T-helper 1 cell treated with Interleukin-12 subunit alpha and Interleukin-12 subunit beta and Interleukin-4 antibody, amounts not matched to agents 30 μg/mL and 1 μg/mL, for 36 hours (primary cell): ENCODE measurements at regions not wholly inside any gene's neighbourhood (a gene's known extent, or its start where the extent isn't known, plus 50 kb on each side); places are given as distances from the start of the nearest gene placed in this dataset.
"Not testable (repeated sequence)": the region's sequence is repeated elsewhere in the genome, so short reads cannot be mapped to it uniquely, and the experiment has no call there.

Experiments
- H3K27ac Mint-ChIP-seq: one replicate; pipeline ENCODE4 v1.8.0; 2021; ENCODE audit warnings: mild to moderate bottlenecking, mixed read lengths
- H3K27me3 Mint-ChIP-seq: one replicate; pipeline ENCODE4 v1.8.0; 2021; ENCODE audit warnings: low read depth, mixed read lengths
- H3K36me3 Mint-ChIP-seq: one replicate; pipeline ENCODE4 v1.8.0; 2021; ENCODE audit warnings: low read depth, mixed read lengths
- H3K4me1 Mint-ChIP-seq: one replicate; pipeline ENCODE4 v1.8.0; 2021; ENCODE audit warnings: low read depth, mixed read lengths
- H3K4me3 Mint-ChIP-seq: one replicate; pipeline ENCODE4 v1.8.0; 2021; ENCODE audit warnings: mild to moderate bottlenecking, moderate library complexity, mixed read lengths
- H3K9me3 Mint-ChIP-seq: one replicate; pipeline ENCODE4 v1.8.0; 2021; ENCODE audit warnings: mixed read lengths

DNA sequence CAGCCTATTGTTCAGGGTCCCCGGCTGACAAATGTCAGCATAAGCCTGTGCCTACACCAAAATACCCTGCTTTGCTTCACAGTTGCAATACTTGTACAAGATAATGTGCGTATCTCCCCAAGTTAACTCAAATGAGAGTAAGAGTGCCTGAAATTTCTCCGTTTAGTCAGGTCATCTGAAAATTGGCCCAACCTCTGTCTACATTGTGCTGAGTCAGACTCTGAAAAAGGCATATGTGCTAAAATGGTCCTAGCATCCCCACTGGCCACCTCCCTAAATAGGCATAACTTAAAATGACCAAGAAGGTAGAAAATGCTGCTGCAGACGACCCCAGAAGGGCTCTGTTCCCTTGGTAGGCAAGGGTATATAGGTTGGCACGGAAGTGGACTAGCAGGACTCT is 1653.8 kb upstream of the DDX18 start:
- Mint-ChIP-seq H3K4me1 (no peaks in the 10 kb centered on the region), H3K4me3 (no peak overlapping the region), H3K27me3 (no peaks in the 10 kb centered on the region), H3K27ac (no peak overlapping the region), H3K9me3 (peaks cover 57% of the 10 kb centered on the region), H3K36me3 (no peaks in the 10 kb centered on the region)

- H3K4me1 Mint-ChIP-seq = no peaks in the 10 kb centered on the region
- no peak overlapping the region for H3K27ac Mint-ChIP-seq
- no peak overlapping the region for H3K4me3 Mint-ChIP-seq
- no peaks in the 10 kb centered on the region for H3K36me3 Mint-ChIP-seq
- H3K27me3 Mint-ChIP-seq = no peaks in the 10 kb centered on the region
- H3K9me3 Mint-ChIP-seq = peaks cover 49% of the 10 kb centered on the region
Observed at GRCh38 chr2:116162395-116162794, 1652.1 kb upstream of the DDX18 start.

GRCh38 chr2:116167107-116167506 is 1647.4 kb upstream of the DDX18 start:
- Mint-ChIP-seq H3K36me3 (no peaks in the 10 kb centered on the region), H3K9me3 (peaks cover 47% of the 10 kb centered on the region), H3K27me3 (no peaks in the 10 kb centered on the region)

DNA sequence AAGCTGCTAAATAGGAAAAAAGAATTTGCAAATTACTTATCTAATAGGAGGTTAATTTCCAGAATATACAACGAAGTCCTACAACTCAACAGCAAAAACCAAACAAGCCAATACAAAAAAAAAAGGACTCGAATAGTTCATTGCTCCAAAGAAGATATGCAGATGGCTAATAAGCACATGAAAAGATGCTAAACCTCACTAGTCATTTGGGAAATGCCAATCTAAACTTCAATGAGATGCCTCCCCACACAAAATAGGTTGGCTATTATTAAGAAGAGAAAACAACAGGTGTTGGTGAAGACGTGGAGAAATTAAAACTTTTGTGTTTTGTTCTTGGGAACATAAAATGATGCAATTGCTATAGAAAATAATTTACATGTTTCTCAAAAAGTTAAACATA is 1634.4 kb upstream of the DDX18 start:
- H3K9me3 Mint-ChIP-seq = peaks cover 19% of the 10 kb centered on the region
- no peaks in the 10 kb centered on the region for H3K27me3 Mint-ChIP-seq
- H3K4me3 Mint-ChIP-seq = no peak overlapping the region
- H3K4me1 Mint-ChIP-seq = no peaks in the 10 kb centered on the region
- no peaks in the 10 kb centered on the region for H3K36me3 Mint-ChIP-seq
- no peak overlapping the region for H3K27ac Mint-ChIP-seq

More at GRCh38 chr2:116167107-116167506, 1647.4 kb upstream of the DDX18 start:
- Mint-ChIP-seq H3K27ac (no peak overlapping the region), H3K4me3 (no peak overlapping the region), H3K4me1 (no peaks in the 10 kb centered on the region)

DNA sequence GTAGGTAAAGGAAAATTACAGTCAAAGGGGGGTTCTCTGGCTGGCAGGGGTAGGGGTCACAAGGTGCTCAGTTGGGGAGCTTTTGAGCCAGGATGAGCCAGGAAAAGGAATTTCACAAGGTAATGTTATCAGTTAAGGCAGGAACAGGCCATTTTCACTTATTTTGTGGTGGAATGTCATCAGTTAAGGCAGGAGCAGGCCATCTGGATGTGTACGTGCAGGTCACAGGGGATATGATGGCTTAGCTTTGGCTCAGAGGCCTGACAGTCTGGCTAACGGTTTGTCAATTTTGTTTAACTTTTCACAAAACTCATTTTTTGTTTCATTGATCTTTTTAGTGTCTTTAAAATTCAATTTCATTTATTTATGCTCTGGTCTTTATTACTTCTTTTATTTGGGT is 1623.8 kb upstream of the DDX18 start:
- H3K27ac Mint-ChIP-seq, H3K4me3 Mint-ChIP-seq, H3K4me1 Mint-ChIP-seq, H3K36me3 Mint-ChIP-seq, H3K27me3 Mint-ChIP-seq: not testable (repeated sequence)
- H3K9me3 Mint-ChIP-seq = peaks cover 37% of the 10 kb centered on the region

DNA sequence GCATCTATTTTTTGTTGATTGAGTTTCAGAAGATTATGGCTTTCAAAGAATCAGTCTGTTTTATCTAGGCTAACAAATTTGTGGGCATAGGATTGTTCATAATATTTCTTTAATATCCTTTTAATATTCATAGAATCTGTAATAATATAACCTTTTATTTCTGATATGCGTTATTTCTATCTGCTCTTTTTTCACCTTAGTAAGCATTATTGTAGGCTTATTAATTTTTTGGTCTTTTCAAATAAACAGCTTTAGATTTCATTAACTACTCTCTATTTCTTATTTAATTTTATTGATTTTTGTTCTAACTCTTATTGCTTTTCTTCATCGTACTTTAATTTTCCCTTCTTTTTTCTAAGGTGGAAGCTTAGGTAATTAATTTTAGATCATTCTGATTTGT is 1614.4 kb upstream of the DDX18 start:
- H3K27ac Mint-ChIP-seq = no peak overlapping the region
- no peaks in the 10 kb centered on the region for H3K27me3 Mint-ChIP-seq
- no peaks in the 10 kb centered on the region for H3K36me3 Mint-ChIP-seq
- no peak overlapping the region for H3K4me3 Mint-ChIP-seq
- H3K4me1 Mint-ChIP-seq = no peaks in the 10 kb centered on the region
- H3K9me3 Mint-ChIP-seq = peaks cover 30% of the 10 kb centered on the region

- Mint-ChIP-seq H3K27me3 (no peaks in the 10 kb centered on the region), H3K9me3 (peaks cover 15% of the 10 kb centered on the region), H3K4me3 (no peak overlapping the region), H3K36me3 (no peaks in the 10 kb centered on the region), H3K4me1 (no peaks in the 10 kb centered on the region), H3K27ac (no peak overlapping the region)
Observed at GRCh38 chr2:116211719-116212118, 1602.8 kb upstream of the DDX18 start.

- Mint-ChIP-seq H3K4me1 (no peaks in the 10 kb centered on the region), H3K27ac (no peak overlapping the region), H3K27me3 (no peaks in the 10 kb centered on the region), H3K4me3 (no peak overlapping the region), H3K36me3 (no peaks in the 10 kb centered on the region), H3K9me3 (peaks cover 25% of the 10 kb centered on the region)
Observed at GRCh38 chr2:116222793-116223192, 1591.7 kb upstream of the DDX18 start.

- H3K27me3 Mint-ChIP-seq = no peaks in the 10 kb centered on the region
- H3K27ac Mint-ChIP-seq = no peak overlapping the region
- H3K4me3 Mint-ChIP-seq = no peak overlapping the region
- no peaks in the 10 kb centered on the region for H3K36me3 Mint-ChIP-seq
- H3K4me1 Mint-ChIP-seq = no peaks in the 10 kb centered on the region
- H3K9me3 Mint-ChIP-seq = peaks cover 35% of the 10 kb centered on the region
Observed at GRCh38 chr2:116223912-116224311, 1590.6 kb upstream of the DDX18 start.

DNA sequence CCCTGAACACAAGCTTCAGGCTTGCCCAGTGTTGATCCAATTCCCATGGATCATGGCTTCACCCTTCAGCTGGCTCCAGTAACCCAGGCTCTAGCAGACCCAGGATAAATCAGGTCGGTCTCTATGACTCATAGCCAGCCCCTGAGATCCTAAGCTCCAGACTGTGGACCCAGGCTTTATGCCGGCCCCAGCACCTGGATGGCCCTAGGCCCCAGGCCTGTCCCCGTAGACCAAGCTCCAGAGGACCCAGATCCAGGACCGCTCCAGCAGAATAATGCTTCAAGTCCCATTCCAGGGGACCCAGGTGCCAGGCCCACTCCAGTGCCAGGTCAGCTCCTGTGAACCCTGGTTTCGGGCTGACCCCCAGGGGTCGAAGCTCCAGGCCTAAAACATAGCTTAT is 1589.9 kb upstream of the DDX18 start:
- Mint-ChIP-seq H3K4me3 (no peak overlapping the region), H3K27ac (no peak overlapping the region)

GRCh38 chr2:116238511-116238910 is 1576.0 kb upstream of the DDX18 start:
- no peaks in the 10 kb centered on the region for H3K36me3 Mint-ChIP-seq
- no peaks in the 10 kb centered on the region for H3K27me3 Mint-ChIP-seq
- H3K4me3 Mint-ChIP-seq = no peak overlapping the region
- H3K9me3 Mint-ChIP-seq = peaks cover 29% of the 10 kb centered on the region
- H3K27ac Mint-ChIP-seq = no peak overlapping the region
- H3K4me1 Mint-ChIP-seq = no peaks in the 10 kb centered on the region

More for the DNA sequence above, 1589.9 kb upstream of the DDX18 start:
- Mint-ChIP-seq H3K27me3 (no peaks in the 10 kb centered on the region), H3K9me3 (peaks cover 39% of the 10 kb centered on the region), H3K36me3 (no peaks in the 10 kb centered on the region), H3K4me1 (no peaks in the 10 kb centered on the region)

- Mint-ChIP-seq H3K4me3 (no peak overlapping the region), H3K27ac (no peak overlapping the region), H3K4me1 (no peaks in the 10 kb centered on the region), H3K9me3 (peaks cover 30% of the 10 kb centered on the region), H3K36me3 (no peaks in the 10 kb centered on the region), H3K27me3 (no peaks in the 10 kb centered on the region)
Observed at GRCh38 chr2:116250376-116250775, 1564.1 kb upstream of the DDX18 start.

- Mint-ChIP-seq H3K27ac (no peak overlapping the region), H3K9me3 (peaks cover 24% of the 10 kb centered on the region), H3K4me3 (no peak overlapping the region), H3K4me1 (no peaks in the 10 kb centered on the region), H3K27me3 (no peaks in the 10 kb centered on the region), H3K36me3 (no peaks in the 10 kb centered on the region)
Observed at GRCh38 chr2:116264872-116265271, 1549.6 kb upstream of the DDX18 start.

- Mint-ChIP-seq H3K4me1 (no peaks in the 10 kb centered on the region), H3K36me3 (no peaks in the 10 kb centered on the region), H3K9me3 (peaks cover 8% of the 10 kb centered on the region), H3K27me3 (no peaks in the 10 kb centered on the region), H3K27ac (no peak overlapping the region), H3K4me3 (no peak overlapping the region)
Observed at GRCh38 chr2:116269040-116269439, 1545.5 kb upstream of the DDX18 start.

GRCh38 chr2:116304328-116304727 is 1510.2 kb upstream of the DDX18 start:
- Mint-ChIP-seq H3K4me3 (no peak overlapping the region), H3K27me3 (no peaks in the 10 kb centered on the region), H3K4me1 (no peaks in the 10 kb centered on the region), H3K9me3 (no peaks in the 10 kb centered on the region), H3K36me3 (no peaks in the 10 kb centered on the region), H3K27ac (no peak overlapping the region)

GRCh38 chr2:116317111-116317510 is 1497.4 kb upstream of the DDX18 start:
- Mint-ChIP-seq H3K27ac (no peak overlapping the region), H3K36me3 (no peaks in the 10 kb centered on the region), H3K9me3 (peaks cover 13% of the 10 kb centered on the region), H3K4me3 (no peak overlapping the region), H3K27me3 (no peaks in the 10 kb centered on the region), H3K4me1 (no peaks in the 10 kb centered on the region)
